Stimulated activated CD4-positive, alpha-beta T cell treated with anti-CD3 and anti-CD28 coated beads, Interleukin-12 subunit alpha, Interleukin-12 subunit beta, amount 100 ng/mL, for 48 hours (primary cell): ENCODE measurements at regions not wholly inside any gene's neighbourhood (a gene's known extent, or its start where the extent isn't known, plus 50 kb on each side); places are given as distances from the start of the nearest gene placed in this dataset.

Source experiments
- DNase-seq, 3 donors: peaks; one replicate each; pipeline ENCODE4 v3.0.0-alpha.2; 2020; ENCODE audit warnings: low read depth in 2 of 3, low spot score in 1 of 3

DNA sequence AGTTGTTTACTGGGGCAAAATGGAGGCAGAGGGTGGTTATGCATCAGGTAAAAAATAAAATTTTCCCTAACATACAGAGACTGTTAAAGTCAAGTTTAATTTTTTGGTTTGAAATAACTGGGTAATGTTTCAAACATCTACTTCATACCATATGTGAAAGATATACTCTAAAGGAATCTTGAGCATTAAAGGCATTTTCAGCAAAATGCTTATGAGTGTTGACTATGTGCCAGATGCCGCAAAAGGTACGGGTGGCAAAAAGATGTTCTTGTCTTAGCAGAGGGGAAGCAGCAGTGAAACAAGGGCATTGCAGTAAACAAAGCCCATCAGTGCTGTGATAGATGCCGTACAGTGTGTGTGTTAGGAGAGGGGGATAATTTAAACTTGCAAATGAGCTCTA lies 263.1 kb upstream of the ID2 start:
- no peak for DNase-seq

DNA sequence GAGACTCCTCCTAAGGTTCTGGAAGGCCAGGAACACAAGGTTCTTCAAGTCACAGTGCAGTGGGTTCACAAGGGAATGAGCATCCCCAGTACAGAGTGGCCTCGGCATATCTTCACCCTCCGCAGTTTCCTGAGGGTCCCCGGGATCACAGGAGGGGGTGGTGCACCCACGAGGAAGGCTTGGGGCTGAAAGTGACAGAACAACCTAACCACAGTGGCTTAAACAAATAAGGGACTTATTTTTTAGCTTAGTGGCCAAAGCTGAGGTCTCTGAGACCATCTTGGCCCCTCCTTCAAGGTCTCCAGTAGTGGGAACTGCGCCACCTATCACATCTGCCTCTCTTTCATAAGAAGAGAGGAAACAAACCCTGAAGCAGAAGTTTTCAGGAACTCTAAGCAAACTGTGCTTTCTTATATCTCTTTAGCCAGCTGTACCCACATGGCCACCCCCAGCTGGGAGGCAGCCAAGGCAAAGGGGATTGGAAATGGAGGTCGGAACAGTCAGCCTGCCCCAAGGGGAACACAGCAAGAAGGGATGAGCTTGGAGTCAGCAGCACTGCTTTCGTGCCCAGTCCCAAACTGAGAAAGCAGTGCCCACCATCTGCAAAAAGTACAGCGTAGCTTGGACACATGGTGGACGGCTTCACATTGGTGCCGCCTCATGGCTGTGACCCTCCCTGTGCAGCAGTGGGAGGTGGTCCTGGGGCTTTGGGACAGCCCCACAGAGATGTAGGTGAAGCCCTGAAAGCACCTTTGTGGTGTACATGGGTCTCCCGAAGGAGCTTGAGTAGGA lies 260.0 kb upstream of the ID2 start:
- DNase-seq = no peak

DNA sequence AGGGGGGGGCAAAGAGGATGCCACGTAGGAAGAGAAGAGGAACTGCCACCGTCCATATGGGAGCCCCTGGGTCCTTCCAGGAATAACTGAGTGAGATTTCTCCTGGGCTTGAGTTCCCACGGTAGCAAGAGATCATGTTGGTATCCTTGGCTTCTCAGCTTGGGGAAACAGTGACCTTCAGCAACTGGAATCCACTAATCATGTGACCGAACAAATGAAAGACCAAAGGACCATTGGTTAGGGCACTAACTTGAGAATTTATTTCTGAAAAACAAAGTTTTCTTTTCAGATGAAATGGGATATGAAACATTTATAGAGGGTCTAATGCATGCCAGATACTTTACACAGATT lies 259.4 kb upstream of the ID2 start:
- DNase-seq = no peak

DNA sequence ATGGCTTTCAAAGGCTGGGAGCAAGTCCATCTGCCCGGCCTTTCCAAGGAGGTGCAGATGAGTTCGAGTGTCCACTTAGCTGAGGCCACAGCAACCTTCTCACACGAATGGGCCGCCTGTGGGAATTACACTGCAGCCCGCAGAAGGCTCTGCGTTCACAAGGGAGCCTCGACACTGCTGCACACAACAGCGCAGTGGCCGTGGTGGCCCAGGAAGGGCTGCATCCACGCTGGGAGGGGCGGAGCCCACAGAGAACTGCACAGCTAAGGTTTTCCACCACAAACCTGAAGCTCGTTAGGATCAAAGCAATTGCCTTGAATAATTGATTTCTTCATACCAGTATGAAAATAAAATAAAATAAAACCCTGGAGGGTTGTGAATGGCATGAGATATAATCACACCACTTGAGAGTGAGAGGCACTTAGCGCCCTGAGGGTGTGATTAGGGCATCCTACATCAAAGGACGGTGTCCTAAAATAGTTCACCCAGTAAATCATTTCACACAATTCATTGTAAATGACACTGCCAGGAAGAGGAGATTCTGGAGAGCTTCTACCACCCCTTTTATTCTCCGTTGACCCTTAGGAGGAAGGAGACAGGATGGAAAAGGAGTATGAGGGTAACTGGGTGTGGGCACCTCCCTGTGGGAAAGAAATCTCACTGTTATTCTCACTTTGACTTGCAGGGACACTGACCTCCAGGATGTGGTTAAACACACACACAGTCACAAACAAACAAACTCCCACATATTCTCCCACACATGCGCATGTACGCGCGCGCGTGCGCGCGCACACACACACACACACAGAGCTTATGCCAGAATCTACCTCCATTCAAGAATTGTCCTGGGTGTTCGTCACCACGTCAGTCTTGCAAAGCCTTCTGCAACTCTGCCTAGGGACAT lies 256.6 kb upstream of the ID2 start:
- no peak for DNase-seq

DNA sequence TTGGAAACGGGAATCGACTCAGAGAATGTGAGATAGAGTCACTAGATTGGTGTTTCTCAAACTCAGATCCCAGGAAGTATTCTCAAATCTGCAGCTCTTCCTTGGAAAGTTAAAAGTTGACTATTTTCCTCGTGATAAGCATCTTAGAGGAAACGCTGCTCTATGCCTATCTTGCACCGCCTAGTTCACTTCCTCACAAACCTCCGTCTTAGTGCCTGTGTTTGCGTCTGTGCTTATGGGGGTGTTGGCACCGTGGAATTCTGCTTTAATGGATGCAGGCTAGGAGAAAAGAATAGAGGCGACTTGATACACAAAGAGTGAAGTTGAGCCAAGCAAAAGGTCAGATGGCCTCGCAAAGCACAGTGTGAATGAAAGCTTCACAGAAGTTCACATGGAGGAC lies 255.3 kb upstream of the ID2 start:
- DNase-seq = no peak

DNA sequence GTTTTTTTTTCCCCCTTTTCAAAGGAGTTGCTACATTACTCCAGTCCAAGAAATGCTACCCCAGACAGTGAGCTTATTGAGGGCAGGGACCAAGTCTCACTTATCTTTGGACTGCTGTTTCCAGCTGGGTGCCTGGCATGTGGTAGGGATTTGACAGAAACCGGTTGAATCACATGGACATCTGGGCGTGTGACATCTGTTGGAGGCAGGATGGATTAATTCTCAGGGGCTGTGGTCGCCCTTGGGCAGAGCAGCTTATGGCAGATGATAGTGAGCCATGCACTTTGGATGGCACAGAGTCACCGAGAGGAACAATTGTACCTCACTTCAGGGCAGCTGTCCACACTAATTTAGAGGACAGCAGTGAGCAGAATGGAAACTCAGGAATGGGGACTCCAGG lies 254.6 kb upstream of the ID2 start:
- DNase-seq = no peak

DNA sequence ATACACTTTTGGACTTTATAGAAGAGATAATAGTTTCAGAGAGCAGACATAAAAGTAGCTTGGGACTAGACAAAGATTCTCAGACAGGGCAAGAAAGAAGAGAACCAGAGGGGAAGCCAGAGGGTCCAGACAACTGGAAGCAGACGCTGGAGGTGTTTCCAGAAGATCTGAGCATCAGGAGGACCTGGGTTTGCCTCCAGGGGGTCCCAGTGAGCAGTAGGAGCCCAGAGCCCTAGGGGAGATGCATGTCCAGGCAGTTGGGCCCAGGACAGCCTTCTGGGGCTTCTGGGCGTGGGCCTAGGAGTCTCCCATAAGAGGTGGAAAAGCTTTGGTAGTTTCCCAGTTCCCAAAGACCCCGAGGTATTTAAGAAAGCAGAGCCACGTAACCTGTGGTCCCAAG lies 251.2 kb upstream of the ID2 start:
- DNase-seq = no peak

DNA sequence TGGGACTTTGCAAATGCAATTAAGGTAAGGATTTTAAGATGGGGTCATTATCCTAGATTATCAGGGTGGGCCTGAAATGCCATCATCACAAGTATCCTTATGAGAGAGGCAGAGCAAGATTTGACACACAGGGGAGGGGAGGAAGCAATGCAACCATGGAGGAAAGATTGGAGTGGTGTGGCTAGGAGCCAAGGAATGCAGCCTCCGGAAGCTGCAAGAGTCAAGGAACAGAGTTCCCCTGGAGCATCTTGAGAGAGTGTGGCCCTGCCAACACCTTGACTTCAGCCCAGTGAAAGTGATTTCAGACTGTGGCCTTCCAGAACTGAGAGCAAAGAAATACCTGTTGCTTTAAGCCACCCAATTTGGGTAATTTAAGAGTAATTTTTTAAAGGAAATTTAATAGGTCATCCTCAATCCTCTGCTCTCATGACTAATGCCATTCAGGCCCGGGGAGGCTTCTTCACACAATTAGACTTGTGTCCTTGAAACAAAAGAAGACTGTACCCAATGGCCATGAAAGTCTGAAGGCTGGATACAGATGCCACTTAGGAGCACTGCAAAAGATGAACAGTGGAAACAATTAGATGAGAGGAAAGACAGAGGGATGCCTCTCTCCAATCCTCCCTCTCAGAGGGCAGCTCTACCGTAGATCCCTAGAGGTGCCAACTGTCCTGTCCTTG lies 250.3 kb upstream of the ID2 start:
- no peak for DNase-seq

DNA sequence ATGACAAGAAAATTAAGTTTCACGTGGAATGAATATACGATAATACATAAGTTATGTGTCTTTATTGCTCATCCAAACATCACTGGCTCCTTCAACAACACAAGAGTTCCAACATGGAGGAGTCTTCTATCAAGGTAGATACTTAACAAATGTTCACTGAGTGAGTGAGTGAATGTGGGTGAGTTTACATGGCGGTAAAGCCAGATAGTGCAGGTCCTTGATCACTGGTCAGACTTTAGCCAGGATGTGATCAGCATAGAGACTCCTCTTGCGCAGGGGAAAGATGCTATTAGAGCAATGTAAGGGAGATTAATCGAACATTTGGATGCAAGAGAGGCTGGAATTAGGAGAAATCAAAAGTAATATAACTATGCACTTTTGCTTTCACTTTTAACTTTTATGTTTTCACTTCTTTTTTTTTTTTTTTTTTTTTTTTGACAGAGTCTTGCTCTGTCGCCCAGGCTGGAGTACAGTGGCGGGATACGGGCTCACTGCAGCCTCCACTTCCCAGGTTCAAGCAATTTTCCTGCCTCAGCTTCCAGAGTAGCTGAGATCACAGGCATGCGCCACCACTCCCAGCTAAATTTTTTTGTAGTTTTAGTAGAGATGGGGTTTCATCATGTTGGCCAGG lies 249.0 kb upstream of the ID2 start:
- DNase-seq = no peak

DNA sequence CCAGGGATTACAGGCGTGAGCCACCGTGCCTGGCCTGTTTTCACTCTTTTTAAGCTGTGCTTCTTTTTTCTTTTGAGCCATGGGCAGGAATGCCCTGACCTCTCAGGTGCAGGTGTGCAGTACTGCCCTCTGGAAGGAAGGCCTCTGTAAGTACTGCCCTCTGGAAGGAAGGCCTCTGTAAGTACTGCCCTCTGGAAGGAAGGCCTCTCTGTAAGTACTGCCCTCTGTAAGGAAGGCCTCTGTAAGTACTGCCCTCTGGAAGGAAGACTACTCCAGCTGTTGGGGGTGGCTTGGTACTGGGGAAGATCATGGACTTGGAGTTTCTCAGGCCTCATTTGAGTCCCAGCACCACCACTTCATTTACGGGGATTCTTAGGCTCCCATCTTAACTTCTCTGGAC lies 248.5 kb upstream of the ID2 start:
- DNase-seq = no peak

DNA sequence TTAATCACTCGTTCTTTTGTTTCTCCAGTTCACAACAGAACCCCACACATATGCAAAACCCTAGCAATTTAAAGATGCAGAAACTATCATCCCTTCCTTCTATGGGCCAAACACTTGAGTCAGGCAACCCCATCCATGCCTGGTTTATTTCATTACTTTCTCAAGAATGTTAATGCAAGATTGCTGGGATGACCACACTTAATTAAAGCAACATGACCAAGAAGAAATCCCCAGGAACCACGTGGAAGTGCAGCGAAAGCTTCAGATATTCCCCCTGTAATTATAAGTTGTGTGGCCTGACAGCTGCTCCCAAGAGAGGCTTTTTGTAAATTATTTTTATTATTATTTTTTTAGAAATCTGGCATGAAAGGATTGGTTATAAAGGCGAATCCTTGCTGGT lies 246.2 kb upstream of the ID2 start:
- no peak for DNase-seq

DNA sequence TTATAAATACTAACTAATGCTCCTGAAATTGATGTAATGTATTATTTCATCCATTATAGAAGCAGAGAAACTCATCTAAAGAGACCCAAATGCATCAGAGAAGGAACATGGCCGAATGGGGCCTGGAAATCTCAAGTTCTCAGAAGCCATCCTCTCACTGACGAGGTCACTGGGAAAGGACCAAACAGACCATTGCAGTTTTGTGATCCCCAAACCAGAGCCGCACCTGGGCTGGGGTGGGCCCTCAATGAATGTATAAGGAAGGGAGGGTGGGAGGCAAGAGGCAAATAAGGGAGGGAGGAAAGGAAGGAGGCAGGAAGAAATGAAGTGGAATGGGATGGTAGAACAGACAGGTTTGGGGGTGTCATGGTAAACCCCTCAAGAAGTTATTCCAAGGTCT lies 245.3 kb upstream of the ID2 start:
- DNase-seq = no peak

DNA sequence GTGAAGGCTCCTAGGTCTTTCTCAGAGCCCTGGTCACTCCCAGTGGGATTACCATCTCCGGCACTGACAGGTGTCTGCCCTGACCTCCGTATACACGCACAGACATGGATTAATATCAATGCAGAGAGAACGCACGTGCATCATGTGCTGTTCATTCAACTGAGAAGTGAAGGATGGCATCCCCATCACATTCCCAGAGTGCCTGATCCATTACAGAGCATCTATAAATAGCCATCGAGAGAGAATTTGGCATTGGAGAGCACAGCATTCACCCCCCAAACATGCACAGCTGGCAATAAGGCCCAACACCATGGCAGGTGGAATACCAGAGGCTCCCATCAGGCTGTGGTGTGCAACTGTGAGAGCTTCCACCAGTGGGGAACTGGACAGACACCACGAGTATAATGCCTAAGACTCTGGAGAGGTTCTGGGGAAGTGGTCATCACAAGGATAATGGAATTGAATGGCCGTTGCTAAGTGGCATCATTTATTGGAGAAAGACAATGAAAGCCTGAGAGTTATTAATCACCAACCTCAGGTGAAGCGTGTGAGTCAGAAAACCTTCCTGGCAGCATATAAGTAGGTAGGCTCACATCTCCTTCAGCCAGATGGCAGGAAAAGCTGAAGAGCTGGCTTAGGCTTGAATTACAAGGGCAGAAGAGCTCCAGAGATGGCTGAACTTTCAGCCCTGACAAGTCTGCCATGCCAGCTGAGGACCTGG lies 244.5 kb upstream of the ID2 start:
- no peak for DNase-seq

DNA sequence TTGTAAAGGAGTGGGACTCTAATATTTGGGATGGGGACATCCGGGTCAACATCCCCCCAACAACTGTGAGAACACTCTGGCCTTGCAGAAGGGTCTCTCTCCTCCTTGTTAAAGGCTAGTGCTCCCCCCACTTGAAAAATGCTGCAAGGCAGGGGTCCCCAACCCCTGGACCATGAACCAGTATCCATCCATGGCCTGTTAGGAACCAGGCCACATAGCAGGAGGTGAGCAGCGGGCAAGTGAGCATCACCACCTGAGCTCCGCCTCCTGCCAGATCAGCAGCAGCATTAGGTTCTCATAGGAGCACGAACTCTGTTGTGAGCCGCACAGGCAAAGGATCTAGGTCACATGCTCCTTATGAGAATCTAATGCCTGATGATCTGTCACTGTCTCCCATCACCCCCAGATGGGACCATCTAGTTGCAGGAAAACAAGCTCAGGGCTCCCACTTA lies 243.9 kb upstream of the ID2 start:
- DNase-seq = no peak

DNA sequence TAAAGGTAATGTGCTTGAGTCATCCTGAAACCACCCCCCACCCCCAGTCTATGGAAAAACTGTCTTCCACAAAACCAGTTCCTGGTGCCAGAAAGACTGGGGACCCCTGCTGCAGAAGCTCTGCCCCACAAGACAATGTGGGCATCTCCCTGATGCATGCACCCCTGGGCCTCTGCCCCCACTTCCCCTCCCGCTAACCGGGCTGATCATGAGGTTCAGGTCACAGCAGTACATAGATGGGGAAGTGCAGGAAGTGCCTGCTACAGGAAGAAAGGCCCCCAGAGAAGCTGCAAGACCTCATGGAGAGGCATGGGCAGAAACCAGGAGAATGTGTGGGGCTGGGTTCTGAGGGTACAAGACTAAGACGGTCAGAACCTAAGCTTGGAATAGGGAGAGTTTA lies 243.4 kb upstream of the ID2 start:
- no peak for DNase-seq

DNA sequence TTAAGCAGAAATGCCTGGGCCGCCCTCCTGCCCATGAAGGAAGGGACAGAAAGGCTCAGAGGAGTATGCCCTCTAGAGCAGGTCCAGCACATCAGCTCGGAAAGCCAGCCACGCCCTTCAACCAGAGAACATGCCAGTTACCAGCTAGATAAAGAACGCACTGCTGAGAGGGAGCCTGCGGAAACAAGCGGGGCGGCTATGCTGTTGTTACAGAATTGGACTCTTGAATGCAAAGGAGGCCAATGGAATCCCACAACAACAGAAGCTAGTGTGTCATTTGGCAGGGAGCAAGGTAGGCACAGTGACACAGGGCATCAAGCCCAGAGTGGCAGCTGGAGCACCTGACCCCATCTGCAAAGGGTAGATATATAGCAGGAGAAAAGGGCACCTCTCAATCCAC lies 242.9 kb upstream of the ID2 start:
- no peak for DNase-seq

DNA sequence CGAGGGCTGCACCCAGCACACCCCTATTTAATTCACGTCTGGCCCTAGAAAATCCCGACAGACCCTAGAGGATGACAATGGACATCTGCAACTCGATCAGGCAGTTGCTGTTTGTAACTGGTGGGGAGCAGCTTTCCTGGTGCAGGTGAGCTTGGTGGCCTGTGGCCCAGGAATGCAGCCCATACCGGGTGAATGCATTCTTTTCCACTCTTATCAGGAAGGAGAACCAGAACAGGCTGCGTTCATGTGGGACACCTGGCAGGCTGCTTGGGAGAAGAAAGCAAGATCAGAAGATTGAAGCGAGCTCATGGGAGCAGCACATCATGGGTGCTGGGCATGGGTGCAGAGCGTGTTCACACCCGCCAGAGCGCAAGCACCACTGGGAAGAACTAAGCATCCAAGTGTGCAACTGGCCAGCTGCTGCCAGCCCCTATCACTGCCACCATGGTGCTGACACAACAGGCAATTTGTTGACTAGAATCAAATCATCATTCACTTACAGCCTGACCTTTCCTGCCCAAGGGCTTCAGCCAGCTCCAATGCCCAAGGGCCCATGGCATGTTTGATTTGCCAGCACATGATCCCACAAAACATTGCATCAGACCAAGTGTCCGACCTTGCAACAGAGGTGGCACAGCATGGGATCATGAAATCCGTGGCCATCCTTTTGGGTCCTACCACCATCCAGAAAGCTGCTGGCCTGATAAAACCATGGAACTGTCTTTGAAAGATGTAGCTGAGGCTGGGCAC lies 241.7 kb upstream of the ID2 start:
- no peak for DNase-seq

DNA sequence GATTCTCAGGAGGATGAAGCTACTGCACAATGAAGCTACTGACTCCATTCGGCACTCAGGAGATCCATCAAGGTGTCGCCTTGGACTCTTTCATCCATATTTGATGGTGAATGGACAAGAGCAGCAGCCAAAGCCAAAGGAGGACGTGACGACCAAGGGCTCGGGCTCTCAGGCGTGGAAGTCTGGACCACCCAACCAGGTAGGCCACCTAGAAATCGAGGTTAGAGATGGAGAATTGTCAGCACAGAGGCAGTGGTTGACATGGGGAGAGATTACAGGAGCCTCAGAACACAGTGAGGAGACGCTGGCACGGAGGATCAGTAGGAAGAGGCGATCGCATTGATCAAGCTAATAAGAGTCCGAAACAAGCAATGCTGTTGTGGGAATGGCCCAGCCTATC lies 240.5 kb upstream of the ID2 start:
- DNase-seq = no peak

DNA sequence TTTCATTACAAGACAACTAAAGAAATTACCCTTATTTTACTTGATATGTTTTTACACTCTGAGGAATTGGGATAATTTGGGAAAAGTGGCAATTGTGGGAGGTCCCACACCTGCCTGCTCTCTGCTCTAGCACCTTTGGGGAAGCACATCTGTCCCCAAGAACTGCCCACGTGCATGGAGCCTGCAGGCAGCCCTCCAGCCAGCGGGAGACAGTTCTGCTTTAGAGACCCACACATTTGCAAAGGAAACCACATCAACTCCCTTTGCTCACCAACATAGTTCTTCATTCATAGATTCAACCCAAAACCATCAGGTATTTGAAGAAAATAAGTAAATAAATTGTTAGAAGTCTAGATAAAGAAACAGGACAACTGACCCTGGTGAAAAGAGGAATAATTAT lies 239.9 kb upstream of the ID2 start:
- DNase-seq = no peak

DNA sequence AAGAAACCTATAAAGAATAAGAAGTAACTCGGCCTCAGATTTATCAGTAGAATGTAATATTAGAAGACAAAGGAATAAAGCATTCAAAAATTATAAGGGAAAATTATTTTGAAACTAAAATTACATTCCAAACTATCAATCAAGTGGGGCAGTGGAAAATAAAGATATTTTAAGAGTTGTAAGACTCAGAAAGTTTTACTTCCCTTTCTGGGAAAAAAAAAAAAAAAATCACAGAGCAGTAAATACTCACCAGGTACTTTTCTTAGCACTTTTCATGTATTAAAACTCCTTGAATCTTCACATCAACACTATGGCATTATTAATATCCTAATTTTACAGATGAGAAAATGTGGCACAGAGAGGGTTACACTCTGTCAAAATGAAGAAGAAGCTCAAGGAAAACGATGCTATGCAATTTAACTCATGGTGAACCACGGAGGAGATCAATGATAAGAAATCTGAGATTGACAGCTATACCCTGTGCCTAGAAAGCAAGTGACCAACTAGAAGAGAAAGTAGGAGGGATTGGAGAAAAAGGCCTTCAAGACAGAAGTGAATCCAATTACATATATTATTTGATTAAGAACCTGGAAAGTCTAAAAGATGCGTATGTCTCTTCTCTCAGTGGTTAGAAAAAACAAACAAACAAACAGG lies 238.9 kb upstream of the ID2 start:
- no peak for DNase-seq
